Fibroblast of skin of back (primary cell): ENCODE measurements at regions not wholly inside any gene's neighbourhood (a gene's known extent, or its start where the extent isn't known, plus 50 kb on each side); places are given as distances from the start of the nearest gene placed in this dataset.
"Not testable (repeated sequence)": the region's sequence is repeated elsewhere in the genome, so short reads cannot be mapped to it uniquely, and the experiment has no call there.

Experiments used
- DNase-seq: peaks from one replicate; pipeline ENCODE4 v3.0.0-alpha.2; 2013

DNA sequence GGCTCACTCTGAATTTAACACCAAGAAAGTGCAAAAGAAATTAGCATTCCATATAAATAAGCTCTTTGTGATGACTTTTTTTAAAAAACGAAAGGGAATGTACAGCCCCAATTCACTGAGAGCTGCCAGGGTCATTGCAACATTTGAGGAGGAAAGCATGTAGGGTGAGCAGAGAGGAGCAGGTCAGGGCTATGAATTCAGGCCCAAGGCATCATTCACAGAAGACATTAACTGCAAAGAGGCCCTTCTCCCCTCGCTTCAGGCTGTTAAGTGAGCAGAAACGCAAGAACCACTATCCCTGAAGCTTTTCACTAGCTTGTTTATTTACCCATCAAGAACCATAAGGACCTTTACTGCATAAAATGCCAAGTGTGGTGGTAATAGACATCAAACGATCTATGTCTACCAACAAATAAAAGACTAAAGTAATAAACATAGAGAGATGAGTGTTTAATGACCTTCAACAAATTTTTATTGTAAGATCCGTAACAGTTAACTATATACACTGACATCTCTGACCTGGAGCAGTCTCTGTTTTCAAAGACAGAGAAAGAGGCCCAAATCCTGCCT lies 333.1 kb upstream of the HNRNPA3 start:
- DNase-seq, result no peak

DNA sequence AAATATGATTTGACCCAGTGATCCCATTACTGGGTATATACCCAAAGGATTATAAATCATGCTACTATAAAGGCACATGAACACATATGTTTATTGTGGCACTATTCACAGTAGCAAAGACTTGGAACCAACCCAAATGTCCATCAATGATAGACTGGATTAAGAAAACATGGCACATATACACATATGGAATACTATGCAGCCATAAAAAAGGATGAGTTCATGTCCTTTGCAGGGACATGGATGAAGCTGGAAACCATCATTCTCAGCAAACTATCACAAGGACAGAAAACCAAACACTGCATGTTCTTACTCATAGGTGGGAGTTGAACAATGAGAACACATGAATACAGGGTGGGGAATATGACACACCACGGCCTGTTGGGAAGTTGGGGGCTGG lies 330.5 kb upstream of the HNRNPA3 start:
- not testable (repeated sequence) for DNase-seq

DNA sequence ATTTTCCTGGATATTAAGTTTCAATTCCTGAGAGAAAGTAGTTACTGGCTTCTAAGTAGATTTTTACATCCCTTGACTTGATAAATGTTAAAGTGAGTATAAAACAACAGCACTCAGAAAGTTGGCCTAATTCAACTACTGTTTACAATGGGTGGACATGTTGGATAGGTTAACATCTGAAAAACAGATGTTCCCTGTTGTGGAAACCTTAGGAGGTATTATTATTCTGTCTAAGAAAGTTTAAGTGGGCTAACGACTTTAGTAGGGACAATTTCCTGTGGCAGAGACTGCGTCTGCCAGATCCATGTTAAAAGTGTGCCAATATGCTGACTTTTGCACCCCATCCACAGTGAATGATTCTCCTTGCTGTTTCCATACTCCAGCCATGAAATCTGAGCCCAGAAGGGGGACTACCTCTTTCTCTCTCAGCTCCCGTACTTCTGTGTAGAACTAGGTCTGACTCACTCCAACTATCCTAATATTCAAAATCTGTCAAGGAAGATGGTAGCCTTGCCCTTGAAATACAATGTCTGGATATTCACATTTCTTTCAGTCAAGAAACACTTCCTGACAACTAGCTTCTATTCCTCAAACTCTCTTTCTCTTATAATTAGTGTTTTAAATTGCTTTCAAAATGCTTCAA lies 327.5 kb upstream of the HNRNPA3 start:
- no peak for DNase-seq

DNA sequence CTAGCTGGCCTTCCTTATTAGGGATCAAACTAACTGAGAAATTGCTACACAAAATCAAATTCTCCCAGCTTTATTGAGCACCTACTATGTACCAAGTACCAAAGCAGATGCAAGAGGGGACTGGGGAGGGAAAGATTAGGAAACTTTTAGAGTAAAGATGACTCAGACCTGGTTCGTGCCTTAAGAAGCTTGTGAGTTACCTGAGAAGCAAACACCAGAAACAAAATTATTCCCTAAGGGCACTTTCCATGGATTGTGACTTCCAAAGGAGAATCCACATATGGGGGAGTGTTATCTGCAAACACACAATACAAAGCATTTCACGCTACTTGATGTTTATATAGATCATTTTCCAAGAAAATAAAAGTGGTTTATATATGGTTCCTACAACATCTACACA lies 326.9 kb upstream of the HNRNPA3 start:
- DNase-seq, result no peak

DNA sequence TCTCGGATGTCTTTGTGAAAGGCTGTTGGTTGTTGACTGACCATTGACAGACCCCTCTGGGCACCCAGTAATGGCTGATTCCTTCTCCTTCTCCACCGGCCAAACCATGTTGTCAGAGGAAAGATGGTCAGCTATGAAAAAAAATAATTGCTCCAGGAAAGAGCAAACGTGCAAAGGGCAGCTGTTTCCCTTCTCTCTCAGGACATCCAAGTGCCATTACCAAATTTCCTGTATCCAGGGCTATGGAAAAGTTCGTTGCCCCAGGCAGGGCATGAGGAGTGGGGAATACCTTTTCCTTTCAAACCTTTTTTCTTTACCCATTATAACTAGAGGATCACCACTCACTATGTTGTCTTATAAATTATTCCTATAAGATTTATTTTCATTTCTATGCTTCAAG lies 321.5 kb upstream of the HNRNPA3 start:
- no peak for DNase-seq

DNA sequence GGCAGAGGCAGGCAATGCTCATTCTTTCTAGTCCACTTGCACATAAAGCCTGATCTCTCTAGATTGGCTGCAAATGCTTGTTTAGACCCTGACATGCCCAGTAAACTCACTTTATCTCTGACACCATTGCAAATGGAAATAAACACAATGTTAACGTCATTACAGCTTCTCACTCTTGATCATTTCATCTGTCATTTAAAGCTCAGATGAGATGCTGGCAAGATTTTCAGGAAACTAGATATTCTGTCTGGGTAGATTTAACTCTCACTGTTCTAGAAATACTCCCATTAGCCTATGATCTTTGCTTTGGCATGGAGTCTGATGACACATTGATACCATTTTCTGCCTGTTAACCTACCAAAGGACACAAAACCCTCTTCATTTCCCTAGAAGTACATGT lies 320.7 kb upstream of the HNRNPA3 start:
- no peak for DNase-seq

DNA sequence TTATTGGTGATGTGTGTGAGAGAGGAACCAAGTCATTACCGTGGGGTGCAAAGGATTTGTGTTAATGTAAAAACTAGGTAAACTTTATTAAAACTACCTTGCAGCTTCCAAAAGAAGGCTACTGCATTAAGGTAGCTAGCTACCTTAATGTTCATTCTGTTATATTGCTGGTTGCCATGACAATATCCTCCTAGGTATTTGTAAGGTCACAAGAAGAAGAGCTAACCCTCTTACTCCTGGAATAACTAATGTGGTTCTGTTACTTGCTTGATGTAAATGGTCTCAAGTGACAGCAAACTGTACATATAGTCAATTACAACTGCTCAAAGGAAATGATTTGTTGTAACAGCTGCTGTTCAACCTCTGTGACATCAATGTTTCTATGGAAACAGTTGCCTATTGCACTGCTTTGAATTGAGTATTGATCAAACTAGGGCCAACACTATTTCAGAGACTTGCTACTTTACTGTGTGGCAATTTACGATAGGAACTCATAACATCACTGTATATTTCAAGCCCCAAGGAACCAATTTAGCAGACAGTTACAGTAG lies 319.8 kb upstream of the HNRNPA3 start:
- no peak for DNase-seq

DNA sequence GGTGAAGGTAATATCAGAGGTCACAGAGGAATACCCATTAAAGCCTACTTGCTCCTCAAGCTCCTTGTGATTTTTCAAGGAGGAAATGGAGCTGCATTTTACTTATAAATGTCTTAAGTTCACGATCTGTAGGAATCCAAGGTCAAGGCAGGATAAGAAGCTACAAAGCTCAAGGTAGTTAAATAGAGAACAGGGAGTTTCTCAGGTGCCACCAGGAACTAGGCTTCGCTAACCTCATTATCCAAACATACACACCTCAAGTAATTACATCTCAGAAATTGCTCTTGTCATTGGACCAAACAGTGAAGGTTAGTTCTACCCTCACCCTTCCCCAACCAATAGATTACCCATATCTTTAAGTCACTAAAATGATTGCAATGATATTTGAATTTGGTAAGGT lies 317.4 kb upstream of the HNRNPA3 start:
- no peak for DNase-seq

DNA sequence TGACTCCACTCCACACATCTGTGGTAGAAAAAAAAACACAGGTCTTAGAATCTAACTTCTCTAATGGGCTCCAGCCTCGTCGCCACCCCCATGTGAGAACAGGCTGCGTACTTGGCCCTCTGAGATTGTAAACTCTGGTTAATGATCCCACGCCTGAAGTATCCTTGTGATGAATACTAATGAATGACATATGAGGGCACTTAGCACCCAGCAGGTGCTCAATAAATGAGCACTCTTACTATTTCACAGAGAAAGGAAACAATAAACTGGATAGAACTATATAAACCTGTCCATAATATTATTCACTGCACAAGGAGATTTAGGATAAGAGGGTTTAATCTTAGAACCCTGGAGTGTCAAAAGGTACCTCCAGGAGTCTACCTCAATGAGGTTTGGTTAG lies 310.1 kb upstream of the HNRNPA3 start:
- no peak for DNase-seq

DNA sequence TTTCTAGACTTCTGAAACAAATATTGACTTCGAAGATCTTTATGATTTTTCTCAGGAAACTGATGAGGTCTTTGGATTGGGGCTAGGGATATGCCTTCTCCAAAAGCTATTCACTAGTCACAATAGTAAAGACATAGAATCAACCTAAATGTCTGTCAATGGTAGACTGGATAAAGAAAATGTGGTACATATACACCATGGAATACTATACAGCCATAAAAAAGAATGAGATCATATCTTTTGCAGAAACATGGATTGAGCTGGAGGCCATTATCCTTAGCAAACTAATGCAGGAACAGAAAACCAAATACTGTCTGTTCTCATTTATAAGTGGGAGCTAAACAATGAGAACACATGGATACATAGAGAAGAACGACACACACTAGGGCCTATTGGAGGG lies 308.5 kb upstream of the HNRNPA3 start:
- DNase-seq, result not testable (repeated sequence)

DNA sequence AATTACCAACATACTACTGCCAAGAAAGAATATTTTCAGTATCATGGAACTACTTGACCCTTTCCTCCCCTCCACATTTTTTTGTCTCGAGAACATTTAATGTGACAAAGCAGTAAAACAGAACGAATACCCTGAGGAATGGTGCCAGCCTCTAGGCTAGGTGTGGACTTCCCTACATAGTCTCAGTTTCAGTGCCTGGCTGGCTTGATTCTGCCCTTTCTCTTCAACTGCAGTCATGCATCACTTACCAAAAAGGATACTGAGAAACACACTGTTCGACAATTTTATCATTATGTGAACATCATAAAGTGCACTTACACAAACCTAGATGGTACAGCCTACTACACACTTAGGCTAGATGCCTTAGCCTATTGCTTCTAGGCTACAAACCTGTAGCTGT lies 305.3 kb upstream of the HNRNPA3 start:
- DNase-seq, result no peak

DNA sequence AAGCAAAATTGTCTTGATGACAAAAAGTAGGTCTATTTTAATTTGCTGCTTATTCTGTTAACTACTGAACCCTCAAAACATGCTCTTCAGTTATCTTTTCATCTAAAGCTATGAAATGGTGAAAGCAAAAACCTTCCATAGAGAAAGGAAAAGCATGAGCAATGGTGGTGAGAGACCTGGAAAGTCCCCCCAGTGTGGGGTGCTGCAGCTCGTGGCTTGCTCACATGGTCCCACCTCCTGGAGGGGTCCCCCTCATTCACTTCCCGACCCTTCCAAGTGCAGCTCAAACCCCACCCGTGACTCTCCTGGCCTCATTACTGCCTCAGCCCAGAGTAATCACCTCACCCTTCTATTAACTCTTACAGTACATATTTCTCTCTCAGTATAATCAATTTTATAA lies 301.8 kb upstream of the HNRNPA3 start:
- DNase-seq, result no peak

DNA sequence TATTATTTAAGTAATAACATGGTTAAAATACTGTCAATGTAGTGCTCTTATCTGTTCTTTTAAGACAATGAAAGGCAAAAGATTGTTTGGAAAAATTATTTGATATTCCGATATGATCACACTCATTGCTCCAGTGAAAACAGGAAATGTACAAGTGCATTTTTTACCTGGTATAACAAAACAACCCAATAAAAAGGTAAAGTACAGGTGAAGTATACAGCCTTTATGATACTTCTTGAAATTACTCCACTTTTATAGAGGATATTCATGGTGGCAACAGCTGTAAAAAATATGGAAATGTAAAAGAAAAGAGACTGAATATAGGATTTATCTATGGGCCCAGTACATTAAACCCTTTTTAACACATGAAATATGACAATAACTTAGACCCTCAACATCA lies 298.6 kb upstream of the HNRNPA3 start:
- no peak for DNase-seq

DNA sequence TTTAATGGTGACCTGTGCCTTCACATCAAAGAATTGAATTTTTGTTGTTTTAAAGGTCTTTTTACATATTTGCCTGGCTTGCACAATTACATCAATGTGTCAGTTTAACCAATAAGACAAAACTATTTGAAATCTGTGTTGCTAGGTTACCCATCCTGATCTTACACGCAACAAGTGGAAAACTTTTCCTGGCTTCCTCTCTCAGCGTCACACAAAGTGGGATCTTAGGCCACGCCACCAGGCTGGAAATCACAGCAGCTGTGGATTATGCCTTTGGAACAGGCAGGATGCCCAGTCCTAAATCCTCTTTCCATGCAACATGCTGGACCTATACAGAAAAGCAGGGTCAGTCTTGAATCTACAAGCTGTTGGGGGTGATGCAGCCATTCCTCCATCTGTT lies 298.2 kb upstream of the HNRNPA3 start:
- no peak for DNase-seq

DNA sequence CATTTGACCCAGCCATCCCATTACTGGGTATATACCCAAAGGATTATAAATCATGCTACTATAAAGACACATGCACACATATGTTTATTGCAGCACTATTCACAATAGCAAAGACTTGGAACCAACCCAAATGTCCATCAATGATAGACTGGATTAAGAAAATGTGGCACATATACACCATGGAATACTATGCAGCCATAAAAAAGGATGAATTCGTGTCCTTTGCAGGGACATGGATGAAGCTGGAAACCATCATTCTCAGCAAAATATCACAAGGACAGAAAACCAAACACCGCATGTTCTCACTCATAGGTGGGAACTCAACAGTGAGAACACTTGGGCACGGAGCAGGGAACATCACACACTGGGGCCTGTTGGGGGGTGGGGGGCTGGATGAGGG lies 290.0 kb upstream of the HNRNPA3 start:
- DNase-seq, result not testable (repeated sequence)

DNA sequence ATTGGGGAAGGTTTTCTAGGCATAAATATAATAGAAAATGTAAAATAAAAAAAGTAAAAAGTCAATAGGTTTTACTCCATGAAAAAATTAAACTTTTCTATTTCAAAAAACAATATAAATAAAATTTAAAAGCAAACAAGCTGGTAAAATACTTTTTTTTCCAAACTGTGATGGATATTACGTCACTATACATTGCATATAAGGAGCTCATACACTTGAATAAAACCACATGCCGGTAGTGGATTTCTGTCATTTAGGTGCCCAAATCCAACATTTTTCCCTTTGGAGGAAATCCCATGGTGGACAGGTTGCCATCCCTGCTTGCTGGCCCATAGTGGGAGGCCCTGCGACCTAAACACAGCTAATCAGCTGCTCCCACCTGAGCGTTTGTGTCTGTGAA lies 289.4 kb upstream of the HNRNPA3 start:
- no peak for DNase-seq

DNA sequence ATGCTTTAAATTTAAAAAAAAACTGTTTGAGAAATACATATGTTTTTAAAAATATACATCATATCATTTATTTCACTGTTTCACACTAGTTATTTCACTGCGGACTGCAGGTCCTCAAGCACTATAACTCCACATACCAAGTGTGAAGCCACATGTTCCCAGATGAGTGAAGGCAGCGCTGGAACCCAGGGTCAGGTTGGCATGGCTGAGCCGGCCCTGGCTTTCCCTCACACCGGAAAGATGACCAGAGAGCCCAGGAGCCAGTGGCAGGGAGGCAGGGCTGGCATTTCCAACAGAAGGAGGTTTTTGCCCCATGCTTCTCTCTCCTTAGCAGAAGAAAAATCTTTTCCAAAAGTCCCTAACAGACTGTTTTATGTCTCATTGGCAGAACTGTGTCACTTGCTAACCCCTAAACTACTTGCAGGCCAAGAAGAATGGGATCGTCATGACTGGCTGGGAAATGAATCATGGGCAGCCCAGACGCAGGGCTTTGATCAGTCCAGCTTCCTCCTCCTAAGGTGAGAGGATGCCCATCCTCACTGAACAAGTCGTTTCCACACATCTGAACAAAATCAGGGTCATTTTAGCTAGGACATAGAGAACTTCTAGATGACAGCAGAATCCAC lies 287.6 kb upstream of the HNRNPA3 start:
- no peak for DNase-seq

DNA sequence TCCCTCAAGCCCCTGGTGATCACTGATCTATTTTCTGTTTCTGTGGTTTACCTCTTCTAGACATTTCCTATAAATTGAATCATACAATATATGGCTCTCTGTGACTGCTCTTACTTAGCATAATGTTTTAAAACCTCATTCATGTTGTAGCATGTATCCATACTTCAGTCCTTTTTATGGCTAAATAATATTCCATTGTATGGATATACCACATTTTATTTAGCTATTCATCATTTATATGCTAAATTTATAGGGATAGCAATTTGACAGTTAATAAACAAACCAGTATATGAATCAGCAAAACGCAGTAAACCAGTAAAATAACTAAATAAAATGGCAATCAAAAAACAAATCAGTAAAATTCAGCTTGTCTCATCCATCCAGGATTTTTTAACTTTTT lies 286.1 kb upstream of the HNRNPA3 start:
- DNase-seq, result no peak

DNA sequence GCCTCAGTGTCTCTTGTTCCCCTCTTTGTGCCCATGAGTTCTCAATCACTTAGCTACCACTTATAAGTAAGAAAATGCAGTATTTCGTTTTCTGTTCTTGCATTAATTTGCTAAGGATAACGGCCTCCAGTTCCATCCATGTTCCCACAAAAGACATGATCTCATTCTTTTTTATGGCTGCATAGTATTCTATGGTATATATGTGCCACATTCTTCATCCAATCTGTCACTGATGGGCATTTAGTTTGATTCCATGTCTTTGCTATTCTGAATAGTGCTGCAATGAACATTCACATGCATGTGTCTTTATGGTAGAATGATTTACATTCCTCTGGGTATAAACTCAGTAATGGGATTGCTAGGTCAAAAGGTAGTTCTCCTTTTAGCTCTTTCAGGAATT lies 283.2 kb upstream of the HNRNPA3 start:
- not testable (repeated sequence) for DNase-seq

DNA sequence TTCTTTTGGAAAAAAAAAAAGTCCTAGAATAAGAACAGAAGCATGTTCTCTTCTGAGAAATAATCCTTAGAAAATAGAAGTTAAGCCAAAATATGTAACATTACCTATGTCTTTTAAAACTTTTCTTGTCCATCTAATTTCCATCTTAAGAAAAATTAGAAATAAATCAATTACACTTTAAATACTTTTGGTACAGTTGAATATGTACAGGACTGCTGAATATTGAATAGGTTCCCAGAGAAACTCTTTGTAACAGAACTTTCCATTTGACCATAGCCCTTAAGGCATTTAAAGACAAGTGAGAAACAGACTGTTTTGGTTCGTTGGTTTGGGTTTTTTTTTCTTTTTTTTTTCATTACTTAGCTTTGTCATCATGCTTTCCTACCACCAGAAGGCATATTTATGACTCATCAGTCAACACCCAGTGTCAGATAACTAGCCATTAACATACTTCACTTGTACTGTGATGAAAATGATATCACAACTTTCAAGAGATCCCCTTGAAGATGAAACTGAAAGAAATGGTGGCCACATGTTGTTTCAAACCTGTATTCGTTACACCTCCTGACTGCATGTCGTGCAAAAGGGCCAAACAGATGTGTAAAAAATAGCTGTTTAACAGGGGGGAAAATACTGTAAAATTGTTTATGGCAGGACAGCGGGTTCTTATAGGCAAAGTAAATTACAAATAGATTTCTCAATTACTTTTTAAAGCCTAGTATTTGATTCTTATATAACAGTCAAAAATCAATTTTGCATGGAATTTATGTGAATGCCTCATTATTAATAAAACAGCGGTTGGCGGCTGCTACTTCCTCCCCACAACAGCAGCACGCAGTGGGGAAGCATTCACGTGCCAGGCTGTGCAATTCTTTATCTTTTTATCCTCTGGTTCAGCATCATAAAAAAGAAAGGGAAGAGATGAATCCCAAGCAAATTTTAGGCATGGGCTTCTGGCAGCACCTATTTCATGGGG lies 280.7 kb upstream of the HNRNPA3 start:
- DNase-seq, result peak; percentile 80

DNA sequence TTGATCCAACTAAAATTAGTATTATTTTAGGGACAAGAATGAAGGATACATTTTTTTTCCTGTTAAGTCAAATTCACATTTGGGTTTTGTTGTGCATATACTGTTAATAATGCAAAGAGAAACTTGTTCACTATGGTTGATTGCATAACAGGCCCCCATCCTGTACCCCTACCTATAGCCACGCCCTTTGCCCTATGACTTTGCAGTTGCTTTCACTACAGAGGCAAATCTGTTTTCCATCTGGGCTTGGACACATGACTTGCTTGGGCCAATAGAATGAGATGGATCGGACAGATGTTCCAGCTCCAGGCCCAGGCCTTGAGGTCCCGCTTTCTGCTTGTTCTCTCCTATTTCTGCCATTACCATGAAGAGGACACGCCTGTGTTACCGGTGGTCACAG lies 278.5 kb upstream of the HNRNPA3 start:
- no peak for DNase-seq

DNA sequence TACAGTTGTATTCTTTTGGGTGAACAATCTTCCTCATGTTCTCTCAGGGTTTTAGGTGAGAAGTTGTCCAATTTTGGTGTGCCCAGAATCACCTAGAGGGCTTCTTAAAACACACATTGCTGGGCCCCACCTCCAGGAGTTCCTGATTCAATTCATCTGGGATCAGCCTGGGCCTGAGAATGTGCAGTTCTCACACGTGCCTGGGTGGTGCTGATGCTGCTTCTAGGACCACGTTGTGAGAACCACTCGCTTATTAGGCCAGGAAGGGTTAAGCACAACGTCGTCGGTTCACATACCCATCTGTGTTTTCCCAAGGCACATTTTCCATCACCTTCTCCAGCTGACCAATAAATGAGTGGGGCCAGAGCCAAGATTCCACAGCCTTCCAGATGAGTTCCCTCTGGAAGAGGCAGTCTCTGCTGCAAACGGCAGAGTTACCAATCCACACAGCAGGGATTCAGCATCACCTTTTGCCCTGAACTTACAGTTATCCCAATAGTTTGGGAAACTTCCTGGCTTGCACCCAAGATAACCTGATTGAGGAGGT lies 277.7 kb upstream of the HNRNPA3 start:
- peak; percentile 3 for DNase-seq
